ENCODE measurements at regions not wholly inside any gene's neighbourhood (a gene's known extent, or its start where the extent isn't known, plus 50 kb on each side); places are given as distances from the start of the nearest gene placed in this dataset.

- WGBS, 2 experiments (ENCODE audit: low coverage in 1 of 2, low lambda C conversion rate in 2 of 2, missing lambda C conversion rate in 2 of 2): 63 to 73% methylated on average over 1 of the region's 1 CpG
- H4K20me1 ChIP-seq (ENCODE audit: insufficient read depth): no peaks in the 10 kb centered on the region
- TF ChIP-seq EZH2 (IDR thresholded peaks at IDR 0.05; ENCODE audit: insufficient read depth, poor library complexity, severe bottlenecking) (no peak), EZH2phosphoT487 (IDR thresholded peaks at IDR 0.05; ENCODE audit: insufficient read depth, low read depth) (no peak)
- H3K79me2 ChIP-seq (ENCODE audit: insufficient read depth): no peaks in the 10 kb centered on the region
- H3K27ac ChIP-seq: no peak overlapping the region
- H3K9ac ChIP-seq: no peak overlapping the region
- H3K4me2 ChIP-seq (ENCODE audit: unreplicated experiment): no peak overlapping the region
- H3F3A ChIP-seq (ENCODE audit: insufficient read depth): no peaks in the 10 kb centered on the region
- H3K9me2 ChIP-seq (ENCODE audit: insufficient read depth): no peaks in the 10 kb centered on the region
- no peak overlapping the region for H2AFZ ChIP-seq
- no peaks in the 10 kb centered on the region for H3K27me3 ChIP-seq (replicated peaks; ENCODE audit: insufficient read depth)
- in situ Hi-C loops (cut with MboI): no loop called here
- peak; percentile 1 for DNase-seq
- H3K4me3 ChIP-seq: no peak overlapping the region
- H3K4me1 ChIP-seq (ENCODE audit: insufficient read depth): no peaks in the 10 kb centered on the region
- no peaks in the 10 kb centered on the region for H3K36me3 ChIP-seq (ENCODE audit: low read depth)
- H3K9me3 ChIP-seq (ENCODE audit: low read depth): no peaks in the 10 kb centered on the region
Measured at GRCh38 chr3:24730173-24730572, 235.5 kb upstream of the THRB start.

GRCh38 chr3:24734019-24734418 lies 239.4 kb upstream of the THRB start:
- in situ Hi-C loops (cut with MboI): no loop called here
- TF ChIP-seq EZH2phosphoT487 (IDR thresholded peaks at IDR 0.05; ENCODE audit: insufficient read depth, low read depth) (no peak), EZH2 (IDR thresholded peaks at IDR 0.05; ENCODE audit: insufficient read depth, poor library complexity, severe bottlenecking) (no peak)
- no peak overlapping the region for H2AFZ ChIP-seq
- no peaks in the 10 kb centered on the region for H3F3A ChIP-seq (ENCODE audit: insufficient read depth)
- H3K36me3 ChIP-seq (ENCODE audit: low read depth): no peaks in the 10 kb centered on the region
- H3K9me2 ChIP-seq (ENCODE audit: insufficient read depth): no peaks in the 10 kb centered on the region
- H3K4me2 ChIP-seq (ENCODE audit: unreplicated experiment): no peak overlapping the region
- H3K9me3 ChIP-seq (ENCODE audit: low read depth): no peaks in the 10 kb centered on the region
- H3K9ac ChIP-seq: no peak overlapping the region
- H3K27ac ChIP-seq: no peak overlapping the region
- no peaks in the 10 kb centered on the region for H3K27me3 ChIP-seq (replicated peaks; ENCODE audit: insufficient read depth)
- H3K4me1 ChIP-seq (ENCODE audit: insufficient read depth): no peaks in the 10 kb centered on the region
- no peaks in the 10 kb centered on the region for H3K79me2 ChIP-seq (ENCODE audit: insufficient read depth)
- DNase-seq: no peak
- no peak overlapping the region for H3K4me3 ChIP-seq
- H4K20me1 ChIP-seq (ENCODE audit: insufficient read depth): no peaks in the 10 kb centered on the region

GRCh38 chr3:24736701-24737100 lies 242.1 kb upstream of the THRB start:
- H3K9ac ChIP-seq: no peak overlapping the region
- H3K4me2 ChIP-seq (ENCODE audit: unreplicated experiment): no peak overlapping the region
- H3K27me3 ChIP-seq (replicated peaks; ENCODE audit: insufficient read depth): no peaks in the 10 kb centered on the region
- H2AFZ ChIP-seq: no peak overlapping the region
- no peak for TF ChIP-seq EZH2phosphoT487 (IDR thresholded peaks at IDR 0.05; ENCODE audit: insufficient read depth, low read depth)
- TF ChIP-seq EZH2 (IDR thresholded peaks at IDR 0.05; ENCODE audit: insufficient read depth, poor library complexity, severe bottlenecking): no peak
- 4 to 6% methylated on average over 3 of the region's 3 CpGs for WGBS, 2 experiments (ENCODE audit: low coverage in 1 of 2, low lambda C conversion rate in 2 of 2, missing lambda C conversion rate in 2 of 2)
- no peak overlapping the region for H3K27ac ChIP-seq
- in situ Hi-C loops (cut with MboI): no loop called here
- H4K20me1 ChIP-seq (ENCODE audit: insufficient read depth): no peaks in the 10 kb centered on the region
- H3F3A ChIP-seq (ENCODE audit: insufficient read depth): no peaks in the 10 kb centered on the region
- no peaks in the 10 kb centered on the region for H3K9me3 ChIP-seq (ENCODE audit: low read depth)
- no peak overlapping the region for H3K4me3 ChIP-seq
- no peaks in the 10 kb centered on the region for H3K4me1 ChIP-seq (ENCODE audit: insufficient read depth)
- no peaks in the 10 kb centered on the region for H3K79me2 ChIP-seq (ENCODE audit: insufficient read depth)
- H3K36me3 ChIP-seq (ENCODE audit: low read depth): no peaks in the 10 kb centered on the region
- H3K9me2 ChIP-seq (ENCODE audit: insufficient read depth): no peaks in the 10 kb centered on the region
- DNase-seq: no peak

GRCh38 chr3:24740326-24740725 lies 245.7 kb upstream of the THRB start:
- Histone ChIP-seq H3K27ac (no peak overlapping the region), H3K9me3 (ENCODE audit: low read depth) (no peaks in the 10 kb centered on the region), H3F3A (ENCODE audit: insufficient read depth) (no peaks in the 10 kb centered on the region), H3K4me2 (ENCODE audit: unreplicated experiment) (no peak overlapping the region), H2AFZ (no peak overlapping the region), H3K9me2 (ENCODE audit: insufficient read depth) (no peaks in the 10 kb centered on the region), H4K20me1 (ENCODE audit: insufficient read depth) (no peaks in the 10 kb centered on the region), H3K4me1 (ENCODE audit: insufficient read depth) (no peaks in the 10 kb centered on the region), H3K27me3 (replicated peaks; ENCODE audit: insufficient read depth) (no peaks in the 10 kb centered on the region; the same call in 1 of the 2 replicates), H3K4me3 (no peak overlapping the region), H3K79me2 (ENCODE audit: insufficient read depth) (no peaks in the 10 kb centered on the region), H3K9ac (no peak overlapping the region), H3K36me3 (ENCODE audit: low read depth) (no peaks in the 10 kb centered on the region)
- DNase-seq: no peak
- WGBS, 2 experiments (ENCODE audit: low coverage in 1 of 2, low lambda C conversion rate in 2 of 2, missing lambda C conversion rate in 2 of 2): 42 to 51% methylated on average over 3 of the region's 3 CpGs
- TF ChIP-seq EZH2 (IDR thresholded peaks at IDR 0.05; ENCODE audit: insufficient read depth, poor library complexity, severe bottlenecking): no peak
- TF ChIP-seq EZH2phosphoT487 (IDR thresholded peaks at IDR 0.05; ENCODE audit: insufficient read depth, low read depth): no peak
- in situ Hi-C loops (cut with MboI): no loop called here

- H3K4me3 ChIP-seq: no peak overlapping the region
- no peaks in the 10 kb centered on the region for H3K36me3 ChIP-seq (ENCODE audit: low read depth)
- no peak for TF ChIP-seq EZH2 (IDR thresholded peaks at IDR 0.05; ENCODE audit: insufficient read depth, poor library complexity, severe bottlenecking)
- TF ChIP-seq EZH2phosphoT487 (IDR thresholded peaks at IDR 0.05; ENCODE audit: insufficient read depth, low read depth): no peak
- no peak overlapping the region for H3K9ac ChIP-seq
- no peaks in the 10 kb centered on the region for H3K4me1 ChIP-seq (ENCODE audit: insufficient read depth)
- H3K27me3 ChIP-seq (replicated peaks; ENCODE audit: insufficient read depth): no peaks in the 10 kb centered on the region; the same call in 1 of the 2 replicates
- no peak for DNase-seq
- 15 to 22% methylated on average over 2 of the region's 2 CpGs for WGBS, 2 experiments (ENCODE audit: low coverage in 1 of 2, low lambda C conversion rate in 2 of 2, missing lambda C conversion rate in 2 of 2)
- no peaks in the 10 kb centered on the region for H3F3A ChIP-seq (ENCODE audit: insufficient read depth)
- in situ Hi-C loops (cut with MboI): no loop called here
- H3K79me2 ChIP-seq (ENCODE audit: insufficient read depth): no peaks in the 10 kb centered on the region
- H2AFZ ChIP-seq: no peak overlapping the region
- no peaks in the 10 kb centered on the region for H3K9me3 ChIP-seq (ENCODE audit: low read depth)
- H3K4me2 ChIP-seq (ENCODE audit: unreplicated experiment): no peak overlapping the region
- no peak overlapping the region for H3K27ac ChIP-seq
- H3K9me2 ChIP-seq (ENCODE audit: insufficient read depth): no peaks in the 10 kb centered on the region
- no peaks in the 10 kb centered on the region for H4K20me1 ChIP-seq (ENCODE audit: insufficient read depth)
Measured at GRCh38 chr3:24741506-24741905, 246.9 kb upstream of the THRB start.

All from GM23248 (cell line).